NT2/D1 (cell line): ENCODE measurements at regions not wholly inside any gene's neighbourhood (a gene's known extent, or its start where the extent isn't known, plus 50 kb on each side); places are given as distances from the start of the nearest gene placed in this dataset.

ENCODE experiments used
- SUZ12 ChIP-seq: IDR thresholded peaks from 2 replicates; pipeline ENCODE4 v1.6.1; 2011; ENCODE audit not compliant: insufficient read length, insufficient read depth; ENCODE audit errors: extremely low read depth
- YY1 ChIP-seq: IDR thresholded peaks from 2 replicates; pipeline ENCODE4 v1.6.1; 2011; ENCODE audit not compliant: insufficient read length, insufficient read depth
- ZNF274 ChIP-seq: IDR thresholded peaks from 2 replicates; pipeline ENCODE4 v1.6.1; 2011; ENCODE audit warnings: mild to moderate bottlenecking, low read depth, low read length

DNA sequence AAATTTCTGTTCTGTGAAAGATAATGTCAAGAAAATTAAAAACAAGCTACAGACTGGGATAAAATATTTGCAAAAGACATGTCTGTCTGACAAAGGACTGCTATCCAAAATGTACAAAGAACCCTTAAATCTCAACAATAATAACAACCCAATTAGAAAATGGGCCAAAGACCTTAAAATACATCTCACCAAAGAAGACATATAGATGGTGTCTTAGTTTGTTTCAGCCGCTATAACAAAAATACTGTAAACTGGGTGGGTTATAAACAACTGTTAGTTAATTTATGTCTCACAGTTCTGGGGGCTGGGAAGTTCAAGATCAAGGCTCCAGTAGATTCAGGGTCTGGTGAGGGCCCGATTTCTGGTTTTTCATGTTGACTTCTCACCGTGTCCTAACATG is 106.2 kb upstream of the AGTR1 start:
- TF ChIP-seq SUZ12 (no peak), ZNF274 (no peak), YY1 (no peak)
